ENCODE measurements at regions not wholly inside any gene's neighbourhood (a gene's known extent, or its start where the extent isn't known, plus 50 kb on each side); places are given as distances from the start of the nearest gene placed in this dataset.

DNA sequence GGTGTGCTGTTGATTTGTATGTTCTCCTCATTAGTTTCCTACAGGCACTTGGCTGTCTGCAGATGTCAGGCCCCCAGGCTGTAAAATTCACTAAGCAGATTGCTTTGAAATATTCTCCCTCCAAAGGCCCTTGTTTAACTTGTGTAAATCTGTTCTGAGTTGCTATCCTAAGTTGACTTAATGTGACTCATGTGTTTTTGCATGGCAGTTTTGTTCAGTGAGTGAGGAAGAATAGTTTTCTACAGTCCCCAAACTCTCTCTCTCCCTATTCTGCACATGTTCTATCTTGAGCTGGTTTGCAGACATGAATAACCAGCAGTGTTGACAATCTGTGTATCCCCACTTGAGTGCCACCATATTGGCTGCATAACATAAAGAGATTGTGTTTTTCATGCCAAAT lies 1005.4 kb upstream of the DDX18 start:
- Histone ChIP-seq H3K27me3 (ENCODE audit: insufficient read depth) (no peaks in the 10 kb centered on the region), H3K9me2 (ENCODE audit: insufficient read depth) (peaks cover 5% of the 10 kb centered on the region; the same call in 1 of the 2 replicates), H3K36me3 (ENCODE audit: insufficient read depth) (no peaks in the 10 kb centered on the region), H3K79me2 (replicated peaks; ENCODE audit: insufficient read depth) (no peaks in the 10 kb centered on the region), H3K4me2 (no peak overlapping the region), H3K4me1 (ENCODE audit: insufficient read depth) (no peaks in the 10 kb centered on the region), H4K20me1 (replicated peaks; ENCODE audit: insufficient read depth) (no peaks in the 10 kb centered on the region; the same call in 1 of the 2 replicates), H3F3A (replicated peaks; ENCODE audit: low read depth) (no peaks in the 10 kb centered on the region), H2AFZ (no peak overlapping the region), H3K27ac (ENCODE audit: low read depth) (no peak overlapping the region), H3K4me3 (no peak overlapping the region)
- Mint-ChIP-seq H3K27ac (no peak overlapping the region), H3K27me3 (ENCODE audit: insufficient read depth, low read depth, poor library complexity) (no peaks in the 10 kb centered on the region), H3K36me3 (ENCODE audit: low read depth) (peaks cover 4% of the 10 kb centered on the region; the same call in 2 of the 3 replicates), H3K4me1 (no peaks in the 10 kb centered on the region), H3K4me3 (no peak overlapping the region), H3K9me3 (peaks cover 11% of the 10 kb centered on the region; the same call in 2 of the 3 replicates)
- DNase-seq (ENCODE audit: low spot score) (no peak), ATAC-seq (no peak)
- no peak for TF ChIP-seq ZNF331 (CRISPR knock-in tag; IDR thresholded peaks at IDR 0.05; ENCODE audit: low read depth)
- TF ChIP-seq, protein P1, sequence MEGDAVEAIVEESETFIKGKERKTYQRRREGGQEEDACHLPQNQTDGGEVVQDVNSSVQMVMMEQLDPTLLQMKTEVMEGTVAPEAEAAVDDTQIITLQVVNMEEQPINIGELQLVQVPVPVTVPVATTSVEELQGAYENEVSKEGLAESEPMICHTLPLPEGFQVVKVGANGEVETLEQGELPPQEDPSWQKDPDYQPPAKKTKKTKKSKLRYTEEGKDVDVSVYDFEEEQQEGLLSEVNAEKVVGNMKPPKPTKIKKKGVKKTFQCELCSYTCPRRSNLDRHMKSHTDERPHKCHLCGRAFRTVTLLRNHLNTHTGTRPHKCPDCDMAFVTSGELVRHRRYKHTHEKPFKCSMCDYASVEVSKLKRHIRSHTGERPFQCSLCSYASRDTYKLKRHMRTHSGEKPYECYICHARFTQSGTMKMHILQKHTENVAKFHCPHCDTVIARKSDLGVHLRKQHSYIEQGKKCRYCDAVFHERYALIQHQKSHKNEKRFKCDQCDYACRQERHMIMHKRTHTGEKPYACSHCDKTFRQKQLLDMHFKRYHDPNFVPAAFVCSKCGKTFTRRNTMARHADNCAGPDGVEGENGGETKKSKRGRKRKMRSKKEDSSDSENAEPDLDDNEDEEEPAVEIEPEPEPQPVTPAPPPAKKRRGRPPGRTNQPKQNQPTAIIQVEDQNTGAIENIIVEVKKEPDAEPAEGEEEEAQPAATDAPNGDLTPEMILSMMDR (conservative IDR thresholded peaks at IDR 0.05; ENCODE audit: low read depth in 2 of 2) = no peak

DNA sequence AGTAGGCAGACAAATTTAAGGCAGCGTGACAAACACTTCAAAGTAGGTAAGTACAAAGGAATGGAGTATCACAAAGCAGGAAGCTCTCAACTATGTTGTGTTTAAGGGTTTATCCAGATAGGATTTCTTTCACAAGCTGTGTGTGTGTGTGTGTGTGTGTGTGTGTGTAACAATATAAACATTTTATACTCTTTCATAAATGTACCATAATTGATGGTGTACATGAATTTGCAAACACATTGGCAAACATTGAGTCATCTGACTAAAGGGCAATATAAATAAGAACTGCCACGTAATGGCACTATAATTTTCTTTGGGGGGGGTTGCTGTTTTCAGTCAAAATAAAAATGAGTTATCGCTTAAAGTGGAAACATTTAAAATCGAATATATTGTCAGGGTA lies 1004.4 kb upstream of the DDX18 start:
- DNase-seq (ENCODE audit: low spot score) = no peak
- H3K4me1 ChIP-seq (ENCODE audit: insufficient read depth) = no peaks in the 10 kb centered on the region
- no peaks in the 10 kb centered on the region for H3K36me3 ChIP-seq (ENCODE audit: insufficient read depth)
- H3K9me3 Mint-ChIP-seq = peaks cover 2% of the 10 kb centered on the region; the same call in 2 of the 3 replicates
- H4K20me1 ChIP-seq (replicated peaks; ENCODE audit: insufficient read depth) = no peaks in the 10 kb centered on the region; the same call in 1 of the 2 replicates
- no peak overlapping the region for H2AFZ ChIP-seq
- ATAC-seq = no peak
- H3K9me2 ChIP-seq (ENCODE audit: insufficient read depth) = peaks cover 5% of the 10 kb centered on the region; the same call in 1 of the 2 replicates
- H3K27me3 Mint-ChIP-seq (ENCODE audit: insufficient read depth, low read depth, poor library complexity) = no peaks in the 10 kb centered on the region
- no peaks in the 10 kb centered on the region for H3K79me2 ChIP-seq (replicated peaks; ENCODE audit: insufficient read depth)
- H3K4me2 ChIP-seq = no peak overlapping the region
- H3F3A ChIP-seq (replicated peaks; ENCODE audit: low read depth) = no peaks in the 10 kb centered on the region
- no peaks in the 10 kb centered on the region for H3K27me3 ChIP-seq (ENCODE audit: insufficient read depth)
- H3K4me3 Mint-ChIP-seq = no peak overlapping the region
- no peak overlapping the region for H3K27ac ChIP-seq (ENCODE audit: low read depth)
- H3K4me1 Mint-ChIP-seq = no peaks in the 10 kb centered on the region
- peaks cover 3% of the 10 kb centered on the region; the same call in 1 of the 3 replicates for H3K36me3 Mint-ChIP-seq (ENCODE audit: low read depth)
- no peak overlapping the region for H3K27ac Mint-ChIP-seq
- no peak overlapping the region for H3K4me3 ChIP-seq
- no peak for TF ChIP-seq EZH2phosphoT487 (IDR thresholded peaks at IDR 0.05; ENCODE audit: unreplicated experiment)
- TF ChIP-seq EZH2 (IDR thresholded peaks at IDR 0.05; ENCODE audit: low read depth, unreplicated experiment) = no peak
- no peak for TF ChIP-seq JUNB (IDR thresholded peaks at IDR 0.05; ENCODE audit: unreplicated experiment)
- TF ChIP-seq NANOG (IDR thresholded peaks at IDR 0.05; ENCODE audit: borderline replicate concordance) = no peak
- TF ChIP-seq, protein P2, sequence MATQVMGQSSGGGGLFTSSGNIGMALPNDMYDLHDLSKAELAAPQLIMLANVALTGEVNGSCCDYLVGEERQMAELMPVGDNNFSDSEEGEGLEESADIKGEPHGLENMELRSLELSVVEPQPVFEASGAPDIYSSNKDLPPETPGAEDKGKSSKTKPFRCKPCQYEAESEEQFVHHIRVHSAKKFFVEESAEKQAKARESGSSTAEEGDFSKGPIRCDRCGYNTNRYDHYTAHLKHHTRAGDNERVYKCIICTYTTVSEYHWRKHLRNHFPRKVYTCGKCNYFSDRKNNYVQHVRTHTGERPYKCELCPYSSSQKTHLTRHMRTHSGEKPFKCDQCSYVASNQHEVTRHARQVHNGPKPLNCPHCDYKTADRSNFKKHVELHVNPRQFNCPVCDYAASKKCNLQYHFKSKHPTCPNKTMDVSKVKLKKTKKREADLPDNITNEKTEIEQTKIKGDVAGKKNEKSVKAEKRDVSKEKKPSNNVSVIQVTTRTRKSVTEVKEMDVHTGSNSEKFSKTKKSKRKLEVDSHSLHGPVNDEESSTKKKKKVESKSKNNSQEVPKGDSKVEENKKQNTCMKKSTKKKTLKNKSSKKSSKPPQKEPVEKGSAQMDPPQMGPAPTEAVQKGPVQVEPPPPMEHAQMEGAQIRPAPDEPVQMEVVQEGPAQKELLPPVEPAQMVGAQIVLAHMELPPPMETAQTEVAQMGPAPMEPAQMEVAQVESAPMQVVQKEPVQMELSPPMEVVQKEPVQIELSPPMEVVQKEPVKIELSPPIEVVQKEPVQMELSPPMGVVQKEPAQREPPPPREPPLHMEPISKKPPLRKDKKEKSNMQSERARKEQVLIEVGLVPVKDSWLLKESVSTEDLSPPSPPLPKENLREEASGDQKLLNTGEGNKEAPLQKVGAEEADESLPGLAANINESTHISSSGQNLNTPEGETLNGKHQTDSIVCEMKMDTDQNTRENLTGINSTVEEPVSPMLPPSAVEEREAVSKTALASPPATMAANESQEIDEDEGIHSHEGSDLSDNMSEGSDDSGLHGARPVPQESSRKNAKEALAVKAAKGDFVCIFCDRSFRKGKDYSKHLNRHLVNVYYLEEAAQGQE (IDR thresholded peaks at IDR 0.05; ENCODE audit: unreplicated experiment) = no peak
- TF ChIP-seq POLR2AphosphoS5 (IDR thresholded peaks at IDR 0.05; ENCODE audit: low read depth) = no peak
- TF ChIP-seq STAT1 (IDR thresholded peaks at IDR 0.05; ENCODE audit: unreplicated experiment) = no peak
- no peak for TF ChIP-seq CREB1 (CRISPR knock-in tag; IDR thresholded peaks at IDR 0.05; ENCODE audit: low read depth)
- no peak for TF ChIP-seq ZNF331 (CRISPR knock-in tag; IDR thresholded peaks at IDR 0.05; ENCODE audit: low read depth)
- TF ChIP-seq, protein P1 (conservative IDR thresholded peaks at IDR 0.05; ENCODE audit: low read depth in 2 of 2) = no peak
- no peak for TF ChIP-seq ZNF114 (CRISPR knock-in tag; IDR thresholded peaks at IDR 0.05)
